AML-193 (cell line): ENCODE measurements at regions not wholly inside any gene's neighbourhood (a gene's known extent, or its start where the extent isn't known, plus 50 kb on each side); places are given as distances from the start of the nearest gene placed in this dataset.

Source experiments
- DNase-seq, 2 experiments: peaks; one replicate each; lab custom pipeline; 2025; lab: John Stamatoyannopoulos, UW

DNA sequence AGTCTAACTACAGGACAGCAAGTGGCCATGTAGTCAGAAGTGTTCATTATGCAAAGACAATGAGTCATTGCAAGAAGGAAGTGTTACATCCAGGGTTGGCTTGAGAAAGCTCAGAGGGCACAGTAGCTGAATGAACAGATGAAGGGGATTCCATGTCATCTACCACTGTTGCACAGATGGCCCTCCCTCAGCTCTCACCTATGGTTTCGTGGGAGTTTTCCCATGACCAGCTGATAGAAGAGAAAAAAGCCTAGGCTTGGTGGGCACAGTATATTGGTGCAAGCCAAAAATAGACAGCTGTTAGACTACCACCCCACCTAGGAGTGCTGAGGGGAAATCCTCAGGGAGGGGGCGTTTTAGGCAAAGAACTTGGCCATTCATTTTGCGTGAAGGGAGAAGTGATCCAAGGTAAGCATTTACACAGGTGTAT, 217.0 kb downstream of the DMRT2 start:
- no peak for DNase-seq

DNA sequence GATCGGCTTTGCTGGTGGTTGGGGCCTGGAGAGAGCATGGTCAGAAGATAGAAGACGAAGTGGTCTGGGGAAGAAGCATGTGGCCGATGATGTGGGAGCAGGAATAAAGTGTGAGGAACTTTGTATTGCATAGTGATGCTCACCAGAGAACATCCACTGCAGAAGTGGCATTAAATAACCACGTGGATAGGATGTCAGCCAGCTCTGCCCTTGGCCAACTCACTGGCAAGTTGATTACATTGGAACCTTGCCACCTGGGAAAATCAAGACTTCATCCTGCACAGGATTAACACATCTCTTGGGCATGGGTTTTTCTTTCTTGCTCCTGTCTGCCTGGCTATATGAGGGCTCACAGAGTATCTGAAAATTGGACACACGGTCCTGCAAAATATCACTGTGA, 217.4 kb downstream of the DMRT2 start:
- no peak for DNase-seq

DNA sequence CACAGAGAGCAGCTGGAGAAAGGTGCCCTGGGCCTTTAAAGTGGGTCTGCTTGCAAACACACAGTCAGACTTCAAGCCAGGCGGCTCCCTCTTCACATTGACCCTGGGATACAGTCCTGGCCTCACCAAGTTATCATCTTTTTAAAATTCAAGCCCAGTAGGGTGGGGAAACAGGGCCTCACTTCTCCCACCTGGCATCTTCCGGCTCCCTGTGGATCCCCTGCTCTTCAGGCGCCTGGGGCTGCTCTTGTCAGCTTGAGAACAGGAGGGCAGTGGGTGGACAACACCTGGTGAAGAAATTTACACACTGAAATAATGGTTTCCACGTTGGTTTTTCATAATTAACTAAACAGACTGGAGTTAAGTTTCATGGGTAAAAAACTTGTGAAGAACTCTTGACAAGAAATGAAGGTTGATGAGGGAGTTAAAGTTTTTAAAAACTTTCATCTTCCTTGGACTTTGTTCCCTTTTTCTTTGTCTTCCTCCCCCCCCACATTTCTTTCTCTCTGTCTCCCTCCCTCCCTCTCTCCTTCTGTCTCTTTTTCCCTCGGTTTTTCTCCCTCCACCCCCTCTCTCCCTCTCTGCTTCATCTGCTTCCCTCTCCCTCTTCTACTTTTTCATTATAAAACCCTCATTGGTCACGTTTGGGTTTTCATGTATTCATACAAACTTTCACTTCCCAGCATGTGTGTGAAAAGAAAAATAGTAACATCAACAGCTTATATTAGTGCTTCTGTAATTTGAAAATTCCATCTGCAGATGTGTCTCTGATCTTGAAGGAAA, 219.6 kb downstream of the DMRT2 start:
- no peak for DNase-seq

DNA sequence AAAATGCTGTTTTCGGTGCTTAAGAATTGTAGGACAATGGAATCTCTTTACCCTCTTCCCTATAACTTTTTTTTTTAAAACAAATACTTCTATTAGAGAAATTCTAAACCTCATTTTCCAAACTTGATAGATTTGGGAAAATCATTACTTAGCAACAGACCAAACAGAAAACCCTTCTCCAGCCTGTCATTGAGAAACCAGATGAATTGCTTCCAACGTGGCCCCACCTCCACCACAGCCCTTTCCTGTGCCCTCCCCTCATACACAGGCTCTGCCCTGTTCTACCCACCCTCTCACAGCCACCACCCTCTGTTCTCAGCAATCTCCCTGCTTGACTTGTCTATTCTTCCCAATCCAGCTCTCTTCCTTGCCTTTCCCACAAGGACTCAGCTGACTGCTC, 221.2 kb downstream of the DMRT2 start:
- no peak for DNase-seq

DNA sequence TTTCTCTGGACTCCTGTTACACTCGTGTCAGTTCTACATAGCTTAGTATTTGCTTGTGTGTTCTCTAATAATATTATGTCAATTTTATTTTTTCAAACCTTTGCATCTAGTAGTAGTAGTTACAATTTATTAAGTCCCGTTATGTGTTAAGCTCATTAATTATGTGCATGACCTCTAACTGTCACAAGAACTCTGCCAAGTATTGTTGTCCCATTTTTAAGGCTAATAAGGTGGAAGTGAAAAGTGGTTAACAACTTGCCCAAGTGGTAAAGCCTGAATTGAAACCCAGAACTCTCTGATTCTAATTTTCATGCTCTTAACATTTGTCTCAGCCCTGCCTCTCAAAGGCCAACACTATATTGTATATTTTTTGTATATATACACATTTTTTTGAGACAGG, 221.6 kb downstream of the DMRT2 start:
- no peak for DNase-seq

DNA sequence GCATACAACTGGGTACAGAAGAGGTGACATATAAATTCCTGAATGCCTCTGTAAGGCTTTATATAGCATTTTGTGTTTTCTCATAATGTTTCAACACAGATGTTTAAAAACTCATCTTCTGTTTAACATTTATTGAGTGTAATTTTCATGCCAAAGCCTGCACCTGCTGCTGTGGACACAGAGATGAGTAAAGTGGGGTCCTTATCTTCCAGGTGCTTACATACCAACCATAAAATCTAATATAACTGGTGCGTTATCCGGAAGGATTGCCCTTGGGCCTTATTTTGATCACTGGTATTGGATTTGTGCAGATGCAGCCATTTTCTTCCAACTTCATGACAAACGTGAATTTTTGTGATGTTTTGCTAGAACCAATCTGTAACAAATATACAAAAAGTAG, 222.3 kb downstream of the DMRT2 start:
- no peak for DNase-seq

DNA sequence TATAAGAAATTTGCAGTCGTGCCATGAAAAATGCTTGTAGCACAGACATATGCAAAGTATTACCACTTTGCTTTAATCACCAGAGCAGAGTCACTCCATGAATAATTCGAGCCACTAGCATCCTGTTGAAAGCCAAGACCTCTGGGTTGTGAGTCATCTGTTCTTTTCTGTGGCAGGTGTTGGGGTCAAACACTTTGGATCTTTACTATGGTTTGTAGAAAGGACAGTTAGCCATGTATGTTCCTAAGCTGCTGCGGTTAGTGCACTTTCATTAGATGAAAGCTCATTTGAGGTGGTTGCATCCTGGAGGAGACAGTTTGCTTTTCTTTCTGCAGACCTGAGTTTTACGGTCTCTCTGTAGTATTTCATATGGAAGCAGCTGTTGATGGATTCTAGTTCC, 223.7 kb downstream of the DMRT2 start:
- no peak for DNase-seq

DNA sequence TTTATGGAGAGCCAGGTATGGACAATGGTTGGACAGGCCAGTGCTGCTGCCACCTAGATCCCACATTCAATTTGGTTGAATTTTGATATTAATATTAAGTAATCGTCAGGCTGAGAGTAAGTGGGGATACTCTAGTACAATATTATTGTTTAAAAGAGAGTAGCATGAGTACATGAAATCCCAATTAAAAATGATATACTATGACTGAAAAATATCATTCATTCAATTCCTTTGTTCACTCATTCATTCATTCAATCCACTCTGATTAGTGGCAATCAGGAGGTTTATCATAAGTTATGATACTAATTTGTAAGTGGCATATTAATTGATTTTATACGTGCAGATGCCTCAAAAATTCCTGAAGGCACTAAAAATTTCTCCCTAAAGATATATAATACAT, 224.2 kb downstream of the DMRT2 start:
- no peak for DNase-seq

DNA sequence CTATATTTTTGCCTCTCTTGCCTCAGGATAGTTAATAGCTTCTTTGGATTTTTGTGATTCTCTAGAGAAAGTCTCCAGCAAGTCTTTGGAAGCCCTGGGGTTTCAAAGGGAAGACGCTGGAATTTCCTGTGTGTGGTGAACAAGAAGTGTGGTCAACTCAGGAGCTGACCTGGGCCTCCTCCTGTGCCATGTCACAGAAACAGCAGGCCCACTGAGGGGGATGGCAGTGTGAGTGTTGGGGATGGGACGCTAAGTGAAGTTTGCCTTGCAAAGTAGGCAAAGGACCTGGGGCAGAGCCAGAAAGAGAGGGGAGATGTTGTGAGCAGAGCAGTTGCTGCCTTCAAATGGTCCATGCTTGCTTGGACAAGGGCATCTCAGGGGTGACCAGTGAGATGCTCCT, 226.3 kb downstream of the DMRT2 start:
- no peak for DNase-seq

DNA sequence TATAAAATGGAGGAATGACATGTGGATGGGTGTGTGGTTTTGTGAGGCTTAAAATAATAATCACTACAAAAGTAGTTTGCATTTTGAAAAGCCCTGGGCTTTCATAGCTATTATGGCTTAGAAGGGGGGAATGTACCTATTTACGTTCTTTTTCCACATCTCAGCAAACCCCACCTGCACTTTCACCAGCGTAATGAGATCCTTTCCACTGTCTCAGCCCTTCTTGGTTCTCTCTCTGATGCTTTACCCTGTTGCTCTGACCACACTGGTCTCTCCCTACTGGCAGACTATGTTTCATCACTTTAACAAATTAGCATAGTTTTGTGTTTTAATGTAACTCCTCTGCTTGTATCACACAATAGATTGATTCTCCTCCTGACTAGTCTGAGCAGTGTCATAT, 234.6 kb downstream of the DMRT2 start:
- DNase-seq = no peak

DNA sequence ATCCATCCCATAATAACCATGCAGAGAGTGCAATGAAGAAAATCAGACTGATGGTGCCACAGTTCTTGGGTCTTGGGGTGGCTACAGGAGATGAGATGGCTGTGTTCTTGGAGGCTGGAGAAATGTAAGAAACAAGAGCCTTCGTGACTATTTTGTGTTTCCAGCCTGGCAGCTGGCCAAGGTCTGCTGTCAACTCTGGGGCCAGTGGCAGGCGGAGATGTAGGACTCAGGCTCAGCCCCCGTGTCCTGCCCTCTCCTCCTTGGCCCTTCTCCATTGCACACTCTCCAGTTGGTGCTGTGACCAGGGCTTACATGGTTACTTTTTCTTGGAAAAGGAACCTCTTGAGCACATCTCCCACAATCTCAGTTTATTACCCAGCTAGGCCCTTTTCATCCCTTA, 235.4 kb downstream of the DMRT2 start:
- no peak for DNase-seq

DNA sequence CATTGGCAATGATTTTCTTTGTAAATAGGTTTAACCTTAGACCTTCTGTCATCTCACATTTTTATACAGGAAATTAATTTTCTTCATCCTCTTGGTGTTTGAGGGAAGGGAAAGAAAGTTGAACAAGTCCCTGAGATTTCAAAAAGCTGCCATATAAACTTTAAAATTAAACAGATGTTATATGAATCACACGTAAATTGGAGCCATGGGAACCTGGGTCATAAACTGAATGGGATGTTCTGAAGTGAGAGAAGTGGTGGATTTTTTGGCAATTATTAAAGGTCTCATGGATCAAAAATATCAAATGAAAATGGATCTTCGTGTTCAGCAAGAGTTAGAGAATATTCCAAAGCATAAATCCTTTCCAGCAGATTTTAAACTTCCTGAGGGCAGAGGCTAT, 242.2 kb downstream of the DMRT2 start:
- no peak for DNase-seq

DNA sequence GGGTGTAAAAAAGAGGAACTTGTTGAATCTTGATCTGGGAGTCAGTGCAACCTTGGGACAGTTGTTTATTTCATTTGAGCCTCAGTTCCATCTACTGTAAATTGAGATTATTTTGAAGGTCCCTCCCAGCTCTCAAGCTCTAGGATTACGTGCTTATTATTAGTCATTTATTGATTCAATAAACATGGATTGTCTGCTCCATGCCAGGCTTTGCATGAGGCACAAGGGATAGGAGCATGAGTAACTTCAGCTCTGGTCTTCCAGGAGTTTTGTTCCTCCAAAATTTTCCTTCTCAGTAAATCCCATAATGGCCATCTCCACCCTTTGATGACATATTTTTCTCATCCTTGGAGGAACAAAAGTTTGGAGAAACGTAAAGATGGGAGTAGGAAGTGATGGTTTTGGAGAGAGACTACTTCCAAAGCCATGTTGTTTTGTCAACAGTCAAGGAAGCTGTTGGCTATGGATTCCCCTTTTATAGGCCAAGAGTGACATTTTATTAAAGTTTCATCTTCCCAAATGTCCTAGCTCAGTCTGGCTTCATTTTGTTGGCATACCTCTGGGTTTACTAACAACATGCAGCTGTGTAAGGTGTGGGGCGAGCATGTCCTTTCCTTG, 244.6 kb downstream of the DMRT2 start:
- no peak for DNase-seq

DNA sequence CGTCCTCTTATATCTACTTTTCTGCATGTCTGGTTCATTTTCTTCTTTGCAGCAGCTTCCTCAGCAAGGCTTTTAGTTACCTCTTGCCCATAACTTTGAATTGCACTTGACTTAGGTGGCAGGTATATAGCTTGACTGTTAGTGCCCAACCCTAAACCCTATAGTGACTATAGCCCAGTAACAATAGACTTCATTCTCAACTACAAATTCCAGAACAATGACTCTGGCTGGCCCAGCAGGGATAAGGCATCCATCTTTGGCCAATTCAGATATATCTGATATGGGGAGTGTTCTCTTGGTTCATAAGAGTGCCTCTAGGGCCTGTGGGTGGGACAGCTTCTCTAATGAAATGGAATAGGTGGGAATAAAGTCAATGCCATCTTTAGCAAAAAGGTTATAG, 246.2 kb downstream of the DMRT2 start:
- no peak for DNase-seq

DNA sequence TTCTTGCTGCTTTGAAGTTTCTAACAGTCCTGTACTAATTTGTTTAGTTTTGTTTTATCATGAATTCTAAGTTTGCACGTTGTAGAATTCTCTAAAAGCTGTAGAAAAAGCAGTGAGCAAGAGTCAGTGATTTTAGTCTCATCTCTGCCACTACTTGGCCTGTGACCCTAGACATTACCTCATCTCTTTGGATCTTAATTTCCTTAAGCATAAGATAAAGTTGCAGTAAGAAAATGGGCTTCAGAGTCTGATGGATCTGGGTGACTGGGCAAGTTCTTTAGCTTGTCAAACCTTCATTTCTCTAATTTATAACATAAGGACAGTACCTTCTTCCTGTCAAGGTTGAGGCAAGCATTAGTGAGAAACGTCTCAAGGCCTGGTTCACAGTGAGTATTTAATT, 247.9 kb downstream of the DMRT2 start:
- DNase-seq = no peak

DNA sequence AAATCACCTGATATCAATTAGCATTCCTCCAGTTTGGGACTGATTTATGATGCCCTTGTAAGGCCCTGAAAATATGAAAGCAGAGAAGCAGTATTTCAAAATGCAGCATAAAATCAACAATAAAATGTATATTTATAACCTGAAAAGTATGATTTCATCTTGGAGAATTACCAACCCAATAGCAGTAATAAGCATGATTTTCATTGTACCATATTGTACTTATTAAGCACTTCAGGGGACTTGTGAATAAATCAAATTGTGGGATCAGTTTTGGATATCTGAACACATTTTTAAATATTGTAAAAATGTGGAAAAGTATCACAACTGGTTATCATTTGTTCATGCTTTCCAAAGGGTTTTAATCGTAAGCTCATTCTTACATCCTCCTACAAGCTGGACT, 250.8 kb downstream of the DMRT2 start:
- no peak for DNase-seq

DNA sequence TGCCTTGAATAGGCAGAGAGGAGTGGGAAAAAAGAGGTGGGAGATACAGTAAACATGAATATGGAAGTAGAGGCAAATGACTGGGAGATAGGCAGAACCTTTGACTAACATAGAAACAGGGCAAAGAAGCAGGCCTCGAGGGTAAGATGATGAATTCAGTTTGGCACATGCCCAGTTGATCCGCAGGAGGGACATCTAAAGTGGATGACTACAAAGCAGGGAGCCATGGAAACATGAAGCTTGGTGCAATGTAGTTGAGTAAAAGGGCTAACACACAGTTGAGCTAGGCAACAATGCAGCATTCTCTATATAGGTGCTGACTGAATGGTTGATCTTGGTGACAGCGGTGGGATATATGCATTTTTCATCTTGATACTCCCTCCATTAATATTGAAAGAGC, 253.8 kb downstream of the DMRT2 start:
- DNase-seq = no peak

DNA sequence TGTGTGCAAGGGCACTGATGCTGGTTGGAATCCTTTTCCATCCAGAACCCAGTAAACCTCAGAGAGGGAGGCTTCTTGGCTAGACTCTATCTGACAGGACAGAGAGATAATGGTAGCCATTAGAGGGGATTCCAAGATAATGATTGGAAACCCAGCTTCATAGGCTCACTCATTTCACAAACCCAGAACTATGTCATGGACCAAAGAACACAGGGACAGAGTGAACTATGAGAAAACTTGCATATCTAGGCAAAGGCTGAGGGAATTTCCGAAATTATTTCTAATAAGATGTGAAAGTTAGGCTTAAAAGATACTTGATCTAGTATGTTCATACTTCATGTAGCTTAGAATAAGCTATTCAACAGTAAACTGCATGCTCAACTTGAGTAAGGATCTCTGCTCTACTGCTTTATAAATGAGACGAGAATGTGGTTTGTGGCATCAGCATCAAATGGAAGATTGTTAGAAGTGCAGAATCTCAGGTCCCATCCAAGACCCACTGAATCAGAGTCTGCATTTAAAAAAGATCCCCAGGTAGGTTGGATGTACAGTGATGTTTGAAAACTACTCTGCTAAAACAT, 261.4 kb downstream of the DMRT2 start:
- no peak for DNase-seq

DNA sequence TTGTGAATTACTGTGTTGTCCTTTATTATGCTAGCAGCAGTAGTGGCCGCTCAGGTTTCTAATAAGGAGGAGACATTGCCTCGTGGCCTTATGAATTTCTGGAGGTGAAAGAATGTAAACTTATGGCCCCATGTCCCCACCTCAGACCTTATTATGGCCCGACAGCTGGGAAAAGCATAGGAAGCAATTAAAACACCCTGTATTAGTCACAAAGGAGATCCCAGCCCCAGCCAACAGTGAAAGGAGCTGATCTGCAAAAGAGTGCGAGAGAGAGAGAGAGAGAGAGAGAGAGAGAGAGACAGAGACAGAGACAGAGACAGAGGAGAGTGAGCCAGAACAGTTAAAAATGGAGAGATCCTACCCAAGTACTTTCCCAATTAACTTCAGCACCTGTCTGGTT, 269.3 kb downstream of the DMRT2 start:
- no peak for DNase-seq

DNA sequence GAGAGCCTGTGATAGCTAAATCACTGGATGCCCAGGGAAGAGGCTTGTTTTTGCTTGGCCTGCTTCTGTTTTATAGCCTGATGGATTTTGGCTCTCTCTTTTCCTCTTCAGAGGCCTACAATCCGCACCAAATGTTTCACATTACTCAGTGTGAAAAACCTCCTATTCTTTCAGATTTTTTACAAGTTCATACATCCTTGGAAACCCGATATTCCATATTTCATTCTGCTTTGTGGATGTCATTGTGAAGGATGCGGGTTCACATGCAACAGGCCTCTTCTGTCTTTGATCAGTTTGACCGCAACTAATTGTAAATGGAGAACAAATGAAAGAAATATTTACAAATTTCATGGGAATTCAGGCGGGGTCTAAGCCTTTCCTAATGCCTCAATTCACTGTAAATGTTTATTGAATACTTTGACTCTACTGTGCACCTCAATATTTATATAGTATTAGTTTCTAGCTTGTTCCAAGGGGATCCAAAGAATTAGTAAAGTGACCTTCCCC, 269.9 kb downstream of the DMRT2 start:
- no peak for DNase-seq

DNA sequence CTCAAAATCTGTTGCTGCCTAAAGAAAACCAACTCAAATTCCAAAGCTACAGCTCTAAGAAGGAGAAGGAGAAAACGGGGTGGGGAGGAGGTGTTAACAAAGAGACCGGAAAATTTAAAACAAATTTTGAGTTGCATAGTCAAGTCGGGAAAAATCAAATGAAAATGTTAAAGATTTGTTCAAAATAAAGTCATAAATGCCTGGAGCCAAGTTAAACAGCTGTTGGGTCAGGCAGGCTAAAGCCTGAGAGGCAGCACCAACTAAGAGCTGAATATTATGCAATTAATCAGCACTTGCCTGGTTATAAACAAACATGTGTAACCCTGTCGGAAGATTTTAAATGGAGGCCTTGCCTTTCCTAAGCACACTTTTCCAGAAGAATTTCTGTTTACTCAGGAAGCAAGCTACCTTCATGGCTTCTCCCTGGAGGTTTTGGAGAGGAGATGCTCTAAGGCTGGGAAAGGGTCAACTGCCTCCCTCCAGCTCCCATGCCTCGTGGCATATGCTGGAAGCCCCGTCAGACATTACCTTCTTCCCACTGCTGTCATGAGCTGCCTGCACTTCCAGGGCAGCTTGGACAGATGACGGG, 270.5 kb downstream of the DMRT2 start:
- DNase-seq = no peak

DNA sequence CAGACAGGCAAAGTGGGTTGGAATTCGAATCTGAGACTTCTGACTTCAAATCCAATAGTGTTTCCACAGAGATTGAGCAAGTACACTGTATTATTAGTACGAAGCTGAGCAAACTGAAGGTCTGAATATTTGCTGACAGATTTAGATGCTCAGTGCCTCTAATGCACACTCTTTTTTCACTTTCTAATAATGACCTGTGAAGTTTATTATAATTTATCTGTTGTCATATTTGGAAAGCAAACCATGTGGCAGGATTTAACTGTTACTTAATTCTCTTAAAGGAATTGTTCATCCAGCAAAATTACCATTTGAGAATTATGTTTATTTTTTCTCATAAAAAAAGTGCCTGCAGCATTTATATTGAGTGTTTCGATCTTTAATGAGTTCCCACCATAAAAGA, 277.3 kb downstream of the DMRT2 start:
- no peak for DNase-seq

DNA sequence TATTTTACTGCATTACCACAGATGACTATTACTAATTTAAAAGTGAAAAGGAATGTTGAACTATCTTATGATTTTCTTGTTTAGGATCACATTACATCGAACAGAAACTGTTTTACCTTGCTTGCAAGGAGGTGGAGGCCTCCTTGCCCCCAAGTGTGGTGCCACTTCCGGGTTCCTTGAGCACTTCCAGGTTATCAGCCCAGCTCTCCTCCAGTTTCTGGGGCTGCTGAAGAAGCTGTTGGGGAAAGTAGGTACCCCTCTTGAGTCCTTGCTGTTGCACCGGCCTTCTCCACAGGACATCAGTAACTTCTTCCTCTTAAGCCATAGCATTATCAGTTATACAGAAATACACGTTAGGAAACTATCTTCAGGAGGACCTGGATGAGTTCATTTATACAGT, 278.2 kb downstream of the DMRT2 start:
- DNase-seq = no peak
